GM21360 (cell line): ENCODE measurements at regions not wholly inside any gene's neighbourhood (a gene's known extent, or its start where the extent isn't known, plus 50 kb on each side); places are given as distances from the start of the nearest gene placed in this dataset.
"Not testable (repeated sequence)": the region's sequence is repeated elsewhere in the genome, so short reads cannot be mapped to it uniquely, and the experiment has no call there.

Experiments
- ATAC-seq: cut with Tn5 transposase; IDR thresholded peaks from one replicate; pipeline ENCODE4 v1.9.1; 2021; ENCODE audit warnings: mild to moderate bottlenecking, moderate library complexity; ENCODE audit not compliant: unreplicated experiment

GRCh38 chr21:28156590-28156989 is 836.1 kb downstream of the LTN1 start:
- ATAC-seq: no peak

GRCh38 chr21:28154121-28154520 is 838.6 kb downstream of the LTN1 start:
- no peak for ATAC-seq

GRCh38 chr21:28152732-28153131 is 839.9 kb downstream of the LTN1 start:
- no peak for ATAC-seq

- ATAC-seq: no peak
These were observed 840.9 kb downstream of the LTN1 start for GRCh38 chr21:28151758-28152157.

- ATAC-seq: no peak
These were observed 841.9 kb downstream of the LTN1 start for GRCh38 chr21:28150778-28151177.

- no peak for ATAC-seq
These were observed 844.1 kb downstream of the LTN1 start for GRCh38 chr21:28148400-28149064.

- no peak for ATAC-seq
These were observed 848.0 kb downstream of the LTN1 start for GRCh38 chr21:28144653-28145052.

GRCh38 chr21:28144089-28144488 is 848.6 kb downstream of the LTN1 start:
- no peak for ATAC-seq

GRCh38 chr21:28142697-28143096 is 850.0 kb downstream of the LTN1 start:
- ATAC-seq: no peak

- ATAC-seq: no peak
These were observed 854.4 kb downstream of the LTN1 start for GRCh38 chr21:28138272-28138671.

- ATAC-seq: no peak
These were observed 855.9 kb downstream of the LTN1 start for GRCh38 chr21:28136656-28137255.

GRCh38 chr21:28135646-28136045 is 857.0 kb downstream of the LTN1 start:
- no peak for ATAC-seq

- no peak for ATAC-seq
These were observed 859.6 kb downstream of the LTN1 start for GRCh38 chr21:28133116-28133515.

- no peak for ATAC-seq
These were observed 860.0 kb downstream of the LTN1 start for GRCh38 chr21:28132713-28133112.

GRCh38 chr21:28127175-28127785 is 865.4 kb downstream of the LTN1 start:
- ATAC-seq: no peak

- ATAC-seq: no peak
These were observed 866.0 kb downstream of the LTN1 start for GRCh38 chr21:28126521-28127174.

- ATAC-seq: no peak
These were observed 868.1 kb downstream of the LTN1 start for GRCh38 chr21:28124541-28124940.

GRCh38 chr21:28118570-28118969 is 874.1 kb downstream of the LTN1 start:
- no peak for ATAC-seq

GRCh38 chr21:28114986-28115385 is 877.7 kb downstream of the LTN1 start:
- ATAC-seq: not testable (repeated sequence)

- ATAC-seq: no peak
These were observed 879.0 kb downstream of the LTN1 start for GRCh38 chr21:28113718-28114117.

- ATAC-seq: no peak
These were observed 880.2 kb downstream of the LTN1 start for GRCh38 chr21:28112511-28112910.

GRCh38 chr21:28111151-28111619 is 881.5 kb downstream of the LTN1 start:
- no peak for ATAC-seq
